Neuron (in vitro differentiated cells): ENCODE measurements at regions not wholly inside any gene's neighbourhood (a gene's known extent, or its start where the extent isn't known, plus 50 kb on each side); places are given as distances from the start of the nearest gene placed in this dataset.
"Not testable (repeated sequence)": the region's sequence is repeated elsewhere in the genome, so short reads cannot be mapped to it uniquely, and the experiment has no call there.

Experiments
- H2AFZ ChIP-seq: one replicate; pipeline ENCODE4 v1.6.1; 2013; ENCODE audit warnings: low read depth, mild to moderate bottlenecking, inconsistent platforms, low read length, moderate library complexity
- H3K27me3 ChIP-seq: one replicate; pipeline ENCODE4 v1.6.1; 2013; ENCODE audit warnings: low read length; ENCODE audit not compliant: insufficient read depth
- H3K36me3 ChIP-seq: one replicate; pipeline ENCODE4 v1.6.1; 2013; ENCODE audit warnings: low read length; ENCODE audit not compliant: insufficient read depth
- H3K4me1 ChIP-seq: one replicate; pipeline ENCODE4 v1.6.1; 2013; ENCODE audit warnings: low read length; ENCODE audit not compliant: insufficient read depth
- H3K4me3 ChIP-seq: 2 replicates; pipeline ENCODE4 v1.5.1; 2013; ENCODE audit warnings: mild to moderate bottlenecking, low read length, moderate library complexity
- H3K9me3 ChIP-seq: one replicate; pipeline ENCODE4 v1.6.1; 2013; ENCODE audit warnings: low read length

DNA sequence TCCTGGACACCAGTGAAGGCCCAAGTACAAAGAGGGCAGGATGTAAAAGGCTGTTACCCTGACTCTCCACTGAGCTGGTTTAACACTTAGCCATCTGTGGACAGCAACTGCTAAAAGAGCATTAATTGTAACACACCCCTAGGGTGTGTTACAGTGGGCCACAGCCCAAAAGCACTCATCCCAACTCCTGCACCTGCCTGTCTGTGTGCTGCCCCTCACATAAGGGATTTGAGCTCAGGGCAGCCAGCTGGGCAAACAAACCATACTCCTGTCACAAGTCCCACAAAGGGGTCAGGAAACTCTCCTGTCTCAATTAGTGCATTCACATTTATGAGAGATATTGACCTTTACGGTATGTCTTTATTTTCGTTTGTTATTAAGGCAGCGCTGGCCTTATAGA, 833.1 kb upstream of the NXPH2 start:
- H3K9me3 ChIP-seq, result no peaks in the 10 kb centered on the region
- no peaks in the 10 kb centered on the region for H3K27me3 ChIP-seq
- H3K4me3 ChIP-seq, result no peak overlapping the region
- no peaks in the 10 kb centered on the region for H3K36me3 ChIP-seq
- H3K4me1 ChIP-seq, result peaks cover 5% of the 10 kb centered on the region
- H2AFZ ChIP-seq, result no peak overlapping the region

GRCh38 chr2:139610512-139610911, 830.3 kb upstream of the NXPH2 start:
- no peaks in the 10 kb centered on the region for H3K9me3 ChIP-seq
- no peaks in the 10 kb centered on the region for H3K27me3 ChIP-seq
- H3K4me1 ChIP-seq, result peaks cover 5% of the 10 kb centered on the region
- H3K4me3 ChIP-seq, result no peak overlapping the region
- H2AFZ ChIP-seq, result no peak overlapping the region
- H3K36me3 ChIP-seq, result no peaks in the 10 kb centered on the region

DNA sequence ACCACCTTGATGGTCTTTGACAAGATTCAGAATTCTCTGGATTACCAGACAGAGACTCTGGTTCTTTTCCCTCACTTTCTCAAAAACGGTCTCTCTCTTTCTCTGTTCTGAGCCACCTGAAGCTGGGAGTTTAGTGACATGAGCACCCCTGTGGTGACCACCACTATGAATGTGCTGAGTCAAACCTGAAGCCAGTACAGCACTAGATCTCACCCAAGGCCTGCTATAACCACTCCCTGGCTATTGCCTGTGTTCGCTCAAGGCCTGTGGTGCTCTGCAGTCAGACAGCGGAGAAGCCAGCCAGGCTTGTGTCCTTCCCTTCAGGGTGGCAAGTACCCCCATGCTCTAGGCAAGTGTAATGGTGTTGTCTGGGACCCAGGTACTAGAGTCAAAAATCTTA, 828.9 kb upstream of the NXPH2 start:
- no peaks in the 10 kb centered on the region for H3K36me3 ChIP-seq
- H3K9me3 ChIP-seq, result no peaks in the 10 kb centered on the region
- no peak overlapping the region for H3K4me3 ChIP-seq
- H3K27me3 ChIP-seq, result no peaks in the 10 kb centered on the region
- H2AFZ ChIP-seq, result no peak overlapping the region
- H3K4me1 ChIP-seq, result peaks cover 5% of the 10 kb centered on the region

DNA sequence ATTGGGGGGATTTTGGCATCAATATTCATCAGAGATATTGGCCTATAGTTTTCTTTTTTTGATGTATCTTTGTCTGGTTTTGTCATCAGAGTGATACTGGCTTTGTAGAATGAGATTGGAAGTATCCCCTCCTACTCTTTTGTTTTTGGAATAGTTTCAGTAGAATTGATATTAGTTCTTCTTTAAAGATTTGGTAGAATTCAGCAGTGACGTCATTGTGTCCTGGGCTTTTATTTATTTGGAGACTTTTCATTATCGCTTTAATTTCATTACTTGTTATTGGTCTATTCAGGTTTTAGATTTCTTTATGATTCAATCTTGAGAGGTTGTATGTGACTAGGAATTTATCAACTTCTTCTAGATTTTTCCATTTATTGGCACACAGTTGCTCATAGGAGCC, 825.5 kb upstream of the NXPH2 start:
- no peaks in the 10 kb centered on the region for H3K36me3 ChIP-seq
- no peaks in the 10 kb centered on the region for H3K9me3 ChIP-seq
- H2AFZ ChIP-seq, result no peak overlapping the region
- H3K27me3 ChIP-seq, result no peaks in the 10 kb centered on the region
- H3K4me1 ChIP-seq, result peaks cover 3% of the 10 kb centered on the region
- H3K4me3 ChIP-seq, result no peak overlapping the region

DNA sequence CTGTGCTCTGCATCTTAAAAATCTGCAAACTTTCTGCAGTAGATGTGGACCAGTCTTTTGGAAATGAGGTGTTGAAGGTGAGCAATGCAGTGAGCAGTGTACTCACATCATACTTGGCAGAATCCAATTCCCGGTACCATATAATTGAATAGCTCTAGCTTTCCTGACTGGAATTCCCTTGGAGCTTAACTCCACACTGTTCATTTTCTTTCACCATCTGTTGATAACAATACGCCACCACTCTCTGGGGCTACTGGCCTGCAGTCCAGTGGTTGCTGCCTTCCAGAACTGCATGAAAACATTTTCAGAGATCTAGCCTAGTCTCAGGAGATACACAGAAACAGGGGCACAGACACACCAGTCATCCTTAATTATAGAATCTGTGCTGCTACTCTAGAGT, 820.0 kb upstream of the NXPH2 start:
- Histone ChIP-seq H3K36me3 (no peaks in the 10 kb centered on the region), H3K4me1 (no peaks in the 10 kb centered on the region), H2AFZ (no peak overlapping the region), H3K4me3 (no peak overlapping the region), H3K27me3 (no peaks in the 10 kb centered on the region), H3K9me3 (no peaks in the 10 kb centered on the region)

GRCh38 chr2:139585101-139585500, 804.9 kb upstream of the NXPH2 start:
- Histone ChIP-seq H3K27me3 (no peaks in the 10 kb centered on the region), H3K36me3 (no peaks in the 10 kb centered on the region), H3K4me3 (no peak overlapping the region), H2AFZ (no peak overlapping the region), H3K9me3 (no peaks in the 10 kb centered on the region), H3K4me1 (no peaks in the 10 kb centered on the region)

GRCh38 chr2:139574371-139574770, 794.2 kb upstream of the NXPH2 start:
- no peaks in the 10 kb centered on the region for H3K36me3 ChIP-seq
- no peak overlapping the region for H3K4me3 ChIP-seq
- H2AFZ ChIP-seq, result no peak overlapping the region
- H3K9me3 ChIP-seq, result no peaks in the 10 kb centered on the region
- no peaks in the 10 kb centered on the region for H3K27me3 ChIP-seq
- no peaks in the 10 kb centered on the region for H3K4me1 ChIP-seq

DNA sequence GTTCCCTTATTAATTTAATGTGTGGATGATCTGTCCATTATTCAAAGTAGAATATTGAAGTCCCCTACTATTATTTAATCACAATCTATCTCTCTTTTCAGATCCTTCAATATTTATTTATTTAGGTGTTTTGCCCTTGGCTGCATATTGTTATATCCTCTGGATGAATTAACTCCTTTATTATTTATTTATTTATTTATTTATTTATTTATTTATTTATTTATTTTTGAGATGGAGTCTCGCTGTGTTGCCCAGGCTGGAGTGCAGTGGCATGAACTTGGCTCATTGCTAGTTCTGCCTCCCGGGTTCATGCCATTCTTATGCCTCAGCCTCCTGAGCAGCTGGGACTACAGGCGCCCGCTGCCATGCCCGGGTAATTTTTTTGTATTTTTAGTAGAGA, 776.6 kb upstream of the NXPH2 start:
- Histone ChIP-seq H3K36me3 (no peaks in the 10 kb centered on the region), H3K27me3 (no peaks in the 10 kb centered on the region), H3K4me1 (no peaks in the 10 kb centered on the region), H3K9me3 (no peaks in the 10 kb centered on the region), H3K4me3 (no peak overlapping the region), H2AFZ (no peak overlapping the region)

- Histone ChIP-seq H3K4me3 (no peak overlapping the region), H3K4me1 (no peaks in the 10 kb centered on the region), H3K36me3 (no peaks in the 10 kb centered on the region), H3K9me3 (no peaks in the 10 kb centered on the region), H2AFZ (no peak overlapping the region), H3K27me3 (no peaks in the 10 kb centered on the region)
These were observed 770.7 kb upstream of the NXPH2 start for GRCh38 chr2:139550873-139551272.

DNA sequence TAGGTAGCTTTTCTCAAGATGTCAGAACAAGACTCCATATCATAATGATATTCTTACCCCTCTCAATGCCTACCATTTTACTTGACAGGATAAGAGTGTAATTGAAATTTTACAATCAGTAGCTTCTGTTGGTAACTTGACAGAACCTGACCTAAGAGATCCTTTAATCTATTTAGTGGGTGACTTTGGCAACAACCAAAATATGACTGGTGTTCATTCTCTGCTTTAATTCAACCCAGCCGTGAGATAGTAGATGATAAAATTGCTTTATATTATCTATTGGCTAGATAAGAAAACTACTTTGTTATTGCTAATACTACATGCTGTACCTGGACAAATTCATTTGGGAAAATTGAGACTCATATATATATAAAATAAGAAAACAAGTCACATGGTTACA, 770.2 kb upstream of the NXPH2 start:
- H3K36me3 ChIP-seq, result no peaks in the 10 kb centered on the region

DNA sequence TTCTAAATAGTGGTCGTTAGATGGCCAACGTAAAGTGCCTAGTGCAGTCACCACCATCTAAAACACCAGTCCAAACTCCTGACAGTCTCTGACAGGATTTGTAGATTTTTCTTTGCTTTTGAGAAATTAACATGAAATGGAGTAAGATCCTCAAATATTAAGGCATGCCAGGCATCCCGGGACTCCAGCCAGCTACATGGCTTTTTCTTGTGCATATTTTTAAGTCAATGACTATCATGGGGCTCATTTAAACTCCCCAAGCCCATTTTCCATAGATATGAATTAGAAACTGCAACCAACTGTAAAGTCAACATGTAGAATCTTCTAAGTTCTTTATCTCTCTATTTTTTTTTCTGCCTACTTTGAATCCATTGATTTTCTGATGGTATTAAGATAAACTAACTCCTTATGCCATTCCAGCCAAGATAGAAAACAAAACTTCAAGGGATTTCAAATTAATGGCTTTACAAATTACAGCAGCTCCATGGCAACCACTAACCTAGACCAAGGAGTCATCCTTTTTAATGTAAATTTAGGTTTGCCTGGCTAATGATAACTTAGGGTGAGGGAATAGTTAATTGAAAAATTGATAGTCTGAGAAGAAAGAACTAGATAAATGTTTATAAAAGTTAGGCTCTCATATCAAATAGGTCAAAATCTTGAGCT, 764.1 kb upstream of the NXPH2 start:
- no peaks in the 10 kb centered on the region for H3K4me1 ChIP-seq
- H3K27me3 ChIP-seq, result no peaks in the 10 kb centered on the region
- no peak overlapping the region for H2AFZ ChIP-seq
- no peaks in the 10 kb centered on the region for H3K36me3 ChIP-seq
- no peaks in the 10 kb centered on the region for H3K9me3 ChIP-seq
- no peak overlapping the region for H3K4me3 ChIP-seq

More for the DNA sequence above, 770.2 kb upstream of the NXPH2 start:
- Histone ChIP-seq H2AFZ (no peak overlapping the region), H3K9me3 (no peaks in the 10 kb centered on the region), H3K4me3 (no peak overlapping the region), H3K4me1 (no peaks in the 10 kb centered on the region), H3K27me3 (no peaks in the 10 kb centered on the region)

- not testable (repeated sequence) for H2AFZ ChIP-seq, H3K4me3 ChIP-seq, H3K36me3 ChIP-seq, H3K4me1 ChIP-seq, H3K9me3 ChIP-seq, H3K27me3 ChIP-seq
These were observed 758.3 kb upstream of the NXPH2 start for GRCh38 chr2:139538332-139539020.

GRCh38 chr2:139529080-139529479, 748.9 kb upstream of the NXPH2 start:
- no peaks in the 10 kb centered on the region for H3K9me3 ChIP-seq
- no peaks in the 10 kb centered on the region for H3K36me3 ChIP-seq
- H3K4me1 ChIP-seq, result no peaks in the 10 kb centered on the region
- no peak overlapping the region for H2AFZ ChIP-seq
- H3K4me3 ChIP-seq, result no peak overlapping the region
- no peaks in the 10 kb centered on the region for H3K27me3 ChIP-seq

- Histone ChIP-seq H3K9me3 (no peaks in the 10 kb centered on the region), H3K27me3 (no peaks in the 10 kb centered on the region), H3K4me3 (no peak overlapping the region), H3K4me1 (no peaks in the 10 kb centered on the region), H3K36me3 (no peaks in the 10 kb centered on the region), H2AFZ (no peak overlapping the region)
These were observed 746.6 kb upstream of the NXPH2 start for GRCh38 chr2:139526781-139527180.
